GM23248 (cell line): ENCODE measurements at regions not wholly inside any gene's neighbourhood (a gene's known extent, or its start where the extent isn't known, plus 50 kb on each side); places are given as distances from the start of the nearest gene placed in this dataset.

ENCODE experiments used
- EZH2 ChIP-seq: fragments of 200-600 bp; sonication (generic); IDR thresholded peaks from 2 replicates; pipeline ENCODE4 v1.6.1; 2018; ENCODE audit warnings: antibody characterized with exemption, mild to moderate bottlenecking; ENCODE audit not compliant: insufficient read depth, poor library complexity, severe bottlenecking
- EZH2phosphoT487 ChIP-seq: fragments of 200-600 bp; sonication (generic); IDR thresholded peaks from 2 replicates; pipeline ENCODE4 v1.6.1; 2018; ENCODE audit warnings: antibody characterized with exemption, moderate library complexity, mild to moderate bottlenecking, low read depth; ENCODE audit not compliant: insufficient read depth

DNA sequence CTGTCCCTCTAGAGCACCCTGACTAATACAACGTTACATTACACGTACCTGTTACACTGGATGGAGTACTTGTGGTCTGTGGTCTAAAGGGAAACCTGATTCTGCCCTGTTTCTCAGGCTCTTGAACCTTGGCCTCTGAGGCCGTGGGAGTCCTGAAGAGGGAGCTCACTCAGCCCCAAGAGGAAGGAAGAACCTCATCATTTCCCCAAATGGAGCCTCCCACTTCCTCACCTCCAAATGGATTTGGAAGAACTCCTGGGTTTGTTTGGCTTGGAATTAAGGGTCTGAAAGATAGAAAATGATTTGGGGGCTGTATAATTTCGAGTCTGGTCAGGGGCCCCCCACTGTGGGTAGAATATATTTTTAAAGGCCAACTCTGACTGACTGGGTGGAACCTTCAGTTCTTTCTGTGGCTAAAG is 200.2 kb downstream of the SEMA6A start:
- no peak for TF ChIP-seq EZH2phosphoT487
- TF ChIP-seq EZH2, result no peak
